Colon (tissue), 2 donors: ENCODE measurements at regions not wholly inside any gene's neighbourhood (a gene's known extent, or its start where the extent isn't known, plus 50 kb on each side); places are given as distances from the start of the nearest gene placed in this dataset.
"Not testable (repeated sequence)": the region's sequence is repeated elsewhere in the genome, so short reads cannot be mapped to it uniquely, and the experiment has no call there.

Experiments
- FAIRE-seq: peaks from 2 replicates; lab custom pipeline; 2012; peaks lifted over from hg19 to GRCh38; lab: Jason Lieb, UNC
- donor health status: control.
- donor health status: control.

- FAIRE-seq = no peak
These were observed 807.7 kb upstream of the ZWINT start for GRCh38 chr10:57168611-57169240.

GRCh38 chr10:57165671-57166070, 804.6 kb upstream of the ZWINT start:
- FAIRE-seq = no peak

- FAIRE-seq = peak; percentile 57
These were observed 801.2 kb upstream of the ZWINT start for GRCh38 chr10:57162231-57162630.

- FAIRE-seq = no peak
These were observed 800.1 kb upstream of the ZWINT start for GRCh38 chr10:57161157-57161556.

GRCh38 chr10:57145548-57145947, 784.5 kb upstream of the ZWINT start:
- FAIRE-seq = no peak

- FAIRE-seq = no peak
These were observed 782.0 kb upstream of the ZWINT start for GRCh38 chr10:57142925-57143576.

- FAIRE-seq = no peak
These were observed 780.6 kb upstream of the ZWINT start for GRCh38 chr10:57141708-57142107.

- no peak for FAIRE-seq
These were observed 758.6 kb upstream of the ZWINT start for GRCh38 chr10:57119684-57120083.

GRCh38 chr10:57113545-57113944, 752.5 kb upstream of the ZWINT start:
- no peak for FAIRE-seq

- FAIRE-seq = no peak
These were observed 741.2 kb upstream of the ZWINT start for GRCh38 chr10:57102236-57102635.

- no peak for FAIRE-seq
These were observed 737.1 kb upstream of the ZWINT start for GRCh38 chr10:57098146-57098545.

- FAIRE-seq = no peak
These were observed 735.0 kb upstream of the ZWINT start for GRCh38 chr10:57096044-57096443.

GRCh38 chr10:57094965-57095364, 733.9 kb upstream of the ZWINT start:
- FAIRE-seq = no peak

GRCh38 chr10:57094083-57094482, 733.0 kb upstream of the ZWINT start:
- no peak for FAIRE-seq

GRCh38 chr10:57053530-57053929, 692.5 kb upstream of the ZWINT start:
- no peak for FAIRE-seq

GRCh38 chr10:57049096-57049495, 688.0 kb upstream of the ZWINT start:
- FAIRE-seq = no peak

GRCh38 chr10:57038531-57038930, 677.5 kb upstream of the ZWINT start:
- FAIRE-seq = no peak

- FAIRE-seq = no peak
These were observed 674.3 kb upstream of the ZWINT start for GRCh38 chr10:57035310-57035709.

- FAIRE-seq = not testable (repeated sequence)
These were observed 671.2 kb upstream of the ZWINT start for GRCh38 chr10:57032301-57032700.

- FAIRE-seq = no peak
These were observed 670.3 kb upstream of the ZWINT start for GRCh38 chr10:57031346-57031745.

GRCh38 chr10:57026307-57026706, 665.2 kb upstream of the ZWINT start:
- no peak for FAIRE-seq

- no peak for FAIRE-seq
These were observed 662.6 kb upstream of the ZWINT start for GRCh38 chr10:57023626-57024025.

GRCh38 chr10:57018452-57018851, 657.4 kb upstream of the ZWINT start:
- no peak for FAIRE-seq

- FAIRE-seq = no peak
These were observed 656.4 kb upstream of the ZWINT start for GRCh38 chr10:57017356-57018037.
